ENCODE measurements at regions not wholly inside any gene's neighbourhood (a gene's known extent, or its start where the extent isn't known, plus 50 kb on each side); places are given as distances from the start of the nearest gene placed in this dataset.

DNA sequence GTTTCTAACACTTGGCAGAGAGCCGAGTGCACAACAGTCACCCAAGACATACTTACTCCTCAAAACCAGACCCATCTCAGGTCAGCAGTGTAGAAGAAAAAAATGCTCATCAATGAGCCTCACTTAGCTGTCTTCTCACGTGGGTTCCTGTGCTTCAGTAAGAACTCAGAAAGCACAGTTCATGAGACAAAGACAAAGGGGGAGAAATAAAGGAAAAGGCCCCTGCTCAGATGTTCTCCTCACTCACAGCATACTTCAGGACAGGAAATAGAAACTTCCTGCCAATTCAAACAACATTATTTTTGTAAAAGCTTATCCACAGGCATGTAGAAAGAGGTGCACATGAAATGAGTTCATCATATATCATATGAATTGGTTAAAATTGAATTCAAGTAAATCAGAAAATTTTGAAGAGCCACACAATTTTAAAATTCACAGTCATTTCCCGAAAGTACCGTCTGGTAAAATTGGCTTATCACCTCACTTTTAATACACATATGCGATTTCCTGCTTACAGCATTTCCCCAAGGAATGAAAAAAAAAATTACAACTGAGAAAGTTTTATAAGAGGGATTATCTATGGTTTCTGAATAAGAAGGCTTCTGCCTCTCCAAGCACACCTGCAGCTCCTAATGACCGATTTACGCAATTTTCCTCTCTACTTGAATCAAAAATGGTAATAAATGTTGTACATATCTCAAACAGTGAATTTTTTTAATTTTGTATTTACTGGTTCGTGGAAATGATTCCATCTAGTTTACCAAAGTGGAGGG is 328.3 kb downstream of the TMEM167A start:
- TF ChIP-seq, protein P1, sequence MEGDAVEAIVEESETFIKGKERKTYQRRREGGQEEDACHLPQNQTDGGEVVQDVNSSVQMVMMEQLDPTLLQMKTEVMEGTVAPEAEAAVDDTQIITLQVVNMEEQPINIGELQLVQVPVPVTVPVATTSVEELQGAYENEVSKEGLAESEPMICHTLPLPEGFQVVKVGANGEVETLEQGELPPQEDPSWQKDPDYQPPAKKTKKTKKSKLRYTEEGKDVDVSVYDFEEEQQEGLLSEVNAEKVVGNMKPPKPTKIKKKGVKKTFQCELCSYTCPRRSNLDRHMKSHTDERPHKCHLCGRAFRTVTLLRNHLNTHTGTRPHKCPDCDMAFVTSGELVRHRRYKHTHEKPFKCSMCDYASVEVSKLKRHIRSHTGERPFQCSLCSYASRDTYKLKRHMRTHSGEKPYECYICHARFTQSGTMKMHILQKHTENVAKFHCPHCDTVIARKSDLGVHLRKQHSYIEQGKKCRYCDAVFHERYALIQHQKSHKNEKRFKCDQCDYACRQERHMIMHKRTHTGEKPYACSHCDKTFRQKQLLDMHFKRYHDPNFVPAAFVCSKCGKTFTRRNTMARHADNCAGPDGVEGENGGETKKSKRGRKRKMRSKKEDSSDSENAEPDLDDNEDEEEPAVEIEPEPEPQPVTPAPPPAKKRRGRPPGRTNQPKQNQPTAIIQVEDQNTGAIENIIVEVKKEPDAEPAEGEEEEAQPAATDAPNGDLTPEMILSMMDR (conservative IDR thresholded peaks at IDR 0.05; ENCODE audit: low read depth, low read length): no peak
- no peak for TF ChIP-seq EZH2 (IDR thresholded peaks at IDR 0.05; ENCODE audit: borderline replicate concordance, low read depth, low read length, poor library complexity, severe bottlenecking)

Measured in A673 (cell line).